HG02623 (cell line): ENCODE measurements at regions not wholly inside any gene's neighbourhood (a gene's known extent, or its start where the extent isn't known, plus 50 kb on each side); places are given as distances from the start of the nearest gene placed in this dataset.

Source experiments
- ATAC-seq: cut with Tn5 transposase; IDR thresholded peaks from one replicate; pipeline ENCODE4 v1.9.1; 2021; ENCODE audit warnings: moderate library complexity; ENCODE audit not compliant: unreplicated experiment

- ATAC-seq = no peak
Observed at GRCh38 chr6:105483492-105483891, 80.6 kb upstream of the PREP start.

GRCh38 chr6:105482921-105483320 is 80.0 kb upstream of the PREP start:
- no peak for ATAC-seq

- ATAC-seq = no peak
Observed at GRCh38 chr6:105482227-105482844, 79.5 kb upstream of the PREP start.

- no peak for ATAC-seq
Observed at GRCh38 chr6:105476978-105477377, 74.1 kb upstream of the PREP start.

- ATAC-seq = no peak
Observed at GRCh38 chr6:105474234-105474633, 71.4 kb upstream of the PREP start.

- ATAC-seq = no peak
Observed at GRCh38 chr6:105469946-105470345, 67.1 kb upstream of the PREP start.

GRCh38 chr6:105468850-105469249 is 66.0 kb upstream of the PREP start:
- no peak for ATAC-seq

GRCh38 chr6:105460860-105461259 is 58.0 kb upstream of the PREP start:
- ATAC-seq = no peak

GRCh38 chr6:105459864-105460263 is 57.0 kb upstream of the PREP start:
- ATAC-seq = no peak

- ATAC-seq = peak; percentile 91
Observed at GRCh38 chr6:105459049-105459448, 56.2 kb upstream of the PREP start.

GRCh38 chr6:105458551-105458950 is 55.7 kb upstream of the PREP start:
- peak; percentile 47 for ATAC-seq

GRCh38 chr6:105458084-105458483 is 55.2 kb upstream of the PREP start:
- no peak for ATAC-seq

- ATAC-seq = no peak
Observed at GRCh38 chr6:105453968-105454367, 51.1 kb upstream of the PREP start.

- ATAC-seq = peak; percentile 84
Observed at GRCh38 chr6:105452924-105453756, 50.3 kb upstream of the PREP start.
